NCI-H69 (cell line): ENCODE measurements at regions not wholly inside any gene's neighbourhood (a gene's known extent, or its start where the extent isn't known, plus 50 kb on each side); places are given as distances from the start of the nearest gene placed in this dataset.

Source experiments
- DNase-seq: peaks from one replicate; lab custom pipeline; 2025; lab: John Stamatoyannopoulos, UW

DNA sequence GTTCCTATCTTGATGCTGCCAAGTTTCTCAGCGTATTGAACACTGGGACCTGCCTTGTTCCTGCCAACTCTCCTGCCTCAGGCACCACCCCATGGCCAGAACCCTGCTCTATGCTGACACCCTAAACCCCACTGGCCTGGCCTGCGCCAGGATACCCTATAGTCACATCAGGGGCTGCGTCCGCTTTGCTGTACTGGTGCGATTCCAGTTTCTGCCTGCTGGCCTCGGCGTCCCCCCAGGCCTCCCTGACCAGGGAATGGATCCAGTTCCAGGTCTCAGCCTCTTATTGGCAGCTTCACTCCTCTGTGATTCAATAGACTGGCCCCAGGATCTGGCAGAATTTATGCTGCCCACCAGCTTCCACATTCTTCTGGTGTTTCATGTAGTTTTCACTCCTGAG, 55.0 kb downstream of the GPR6 start:
- DNase-seq, result no peak

DNA sequence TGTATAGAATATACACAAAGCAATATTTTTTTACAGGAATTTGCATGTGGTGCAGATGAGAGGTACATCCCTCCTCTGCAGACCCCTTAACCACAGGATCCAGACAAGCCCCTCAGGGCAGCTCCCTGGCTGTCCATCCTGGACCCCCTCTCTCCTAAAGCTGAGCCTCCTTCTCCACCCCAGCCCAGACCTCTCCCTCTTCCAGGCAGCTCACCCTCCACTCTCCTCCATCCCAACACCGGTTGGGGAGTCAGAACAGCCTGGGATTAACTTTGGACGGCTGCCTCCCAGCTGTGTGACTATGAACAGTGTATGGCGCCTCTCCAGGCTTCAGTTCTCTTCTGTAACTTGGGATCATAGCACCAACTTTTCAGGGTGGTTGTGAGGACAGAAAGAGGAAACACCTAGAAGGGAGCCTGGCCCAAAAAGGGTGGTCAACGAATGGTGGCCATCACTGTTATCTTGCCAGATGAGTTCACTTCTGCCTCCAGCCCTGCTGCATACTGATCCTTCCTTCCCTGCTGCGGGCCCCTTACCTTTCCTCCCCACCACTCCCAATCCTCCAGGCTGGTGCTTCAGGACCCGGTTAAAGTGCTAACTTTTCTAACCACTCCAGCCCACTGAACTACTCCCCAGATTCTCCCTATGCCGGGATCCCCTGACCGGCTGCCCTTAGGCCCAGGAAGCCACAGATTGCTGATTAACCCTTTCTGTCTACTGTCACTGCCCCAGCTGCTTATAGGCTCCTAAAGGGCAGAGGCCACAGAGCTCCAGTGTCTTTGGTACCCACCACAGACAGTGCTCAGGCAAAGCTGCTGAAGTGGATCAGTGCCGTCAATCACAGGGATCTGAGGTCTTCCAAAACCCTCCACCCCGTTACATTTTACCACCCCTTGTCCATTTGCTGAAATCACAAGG, 55.9 kb downstream of the GPR6 start:
- DNase-seq, result no peak

DNA sequence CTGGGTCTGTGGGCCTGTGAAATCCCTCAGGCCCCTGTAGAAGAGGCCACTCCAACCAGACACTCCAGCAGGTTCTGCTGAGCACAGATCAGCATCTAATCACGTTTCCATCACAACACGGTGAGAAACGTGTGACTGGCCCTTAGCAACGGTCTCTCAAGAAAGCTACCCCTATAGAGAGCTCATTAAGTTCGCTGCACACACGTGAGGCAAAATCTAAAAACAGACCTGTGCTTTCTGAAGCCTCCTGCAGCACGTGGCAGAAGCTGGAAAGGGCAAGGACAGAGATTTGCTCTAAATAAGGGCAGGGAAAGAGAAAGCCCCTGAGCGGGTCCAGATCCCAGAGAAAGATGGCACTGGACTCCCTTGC, 56.5 kb downstream of the GPR6 start:
- no peak for DNase-seq

DNA sequence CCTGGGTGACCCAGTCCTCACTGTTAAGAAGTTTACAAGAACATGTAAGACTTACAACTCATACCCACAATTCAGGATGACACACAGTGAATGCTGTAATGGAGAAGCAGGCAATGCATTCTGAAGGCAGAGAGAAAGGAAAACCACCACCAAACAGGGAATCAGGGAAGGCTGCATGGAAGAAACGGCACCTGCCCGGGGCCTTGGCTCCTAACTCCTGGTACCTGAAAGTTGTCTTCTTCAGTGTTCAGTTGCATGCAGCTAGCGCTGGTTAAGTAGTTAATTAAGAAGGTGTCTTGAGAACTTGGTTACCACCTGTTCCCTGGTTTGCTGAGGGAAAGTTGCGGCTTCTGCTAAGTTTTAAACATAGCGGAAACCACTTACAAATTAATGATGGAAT, 57.2 kb downstream of the GPR6 start:
- DNase-seq, result no peak

DNA sequence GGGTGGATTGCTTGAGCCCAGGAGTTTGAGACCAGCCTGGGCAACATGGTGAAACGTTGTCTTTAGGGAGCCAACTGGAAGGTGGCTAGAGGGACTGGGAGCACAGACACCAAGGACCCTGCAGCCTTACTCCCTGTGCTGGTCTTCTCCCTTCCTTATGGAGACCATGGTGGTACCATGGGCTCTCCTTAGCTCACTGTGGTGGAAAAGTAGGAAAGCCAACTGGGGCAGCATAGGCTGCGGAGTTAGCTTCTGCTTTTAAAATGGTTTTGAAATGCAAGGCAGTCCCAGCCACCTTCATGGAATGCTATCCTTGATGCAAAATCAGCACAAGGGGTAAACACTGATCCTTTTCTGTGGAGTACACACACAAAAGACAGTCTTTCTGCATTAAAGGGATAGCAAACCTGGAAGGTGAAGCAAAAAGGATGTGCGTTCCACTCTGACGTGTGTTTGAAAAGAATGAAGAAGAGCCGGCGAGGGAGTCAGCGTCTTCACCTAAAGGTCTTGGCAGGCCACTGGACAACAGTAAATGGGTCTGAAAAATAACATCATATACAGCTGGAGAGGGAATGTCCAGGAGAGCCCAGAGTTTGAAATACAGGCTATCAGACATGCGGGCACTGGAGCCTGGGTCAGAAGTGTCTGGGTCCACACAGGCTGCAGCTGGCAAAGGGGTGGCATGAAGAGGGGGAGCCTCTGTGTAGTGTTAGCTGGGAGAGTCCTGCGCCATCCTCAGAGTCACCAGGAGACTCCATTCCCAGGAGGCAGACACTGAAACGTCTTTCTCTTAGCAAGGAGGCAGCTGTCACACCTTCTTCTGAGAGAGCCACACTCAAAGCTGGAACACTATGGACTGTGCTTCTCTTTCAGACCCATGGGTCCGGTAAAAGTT, 58.5 kb downstream of the GPR6 start:
- DNase-seq, result no peak

DNA sequence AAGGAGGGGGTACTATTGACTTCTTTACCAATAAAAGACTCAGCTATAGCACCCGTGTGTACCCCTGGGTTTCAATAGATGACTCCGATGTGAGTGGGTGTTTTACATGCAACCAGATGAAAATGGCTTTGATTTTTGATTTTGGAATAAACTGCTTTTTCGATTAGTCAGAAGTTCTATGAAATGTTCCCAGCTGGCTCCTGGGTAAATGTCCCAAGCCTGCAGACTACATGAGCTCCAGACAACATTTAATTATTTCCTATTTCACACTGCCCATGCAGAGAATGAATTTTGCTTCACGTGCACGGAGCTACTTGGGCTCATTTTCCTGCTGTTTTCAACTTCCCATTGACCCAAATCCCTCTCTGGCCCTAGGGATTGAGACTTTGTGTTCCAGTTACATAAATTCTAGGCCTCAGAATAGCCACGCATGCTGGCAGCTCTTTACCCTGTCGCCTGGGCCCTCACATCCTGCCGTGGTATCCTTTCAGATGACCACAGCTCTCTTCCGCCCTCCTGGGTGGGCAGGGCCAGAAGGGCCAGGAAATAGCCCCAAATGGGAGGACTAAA, 59.7 kb downstream of the GPR6 start:
- no peak for DNase-seq

DNA sequence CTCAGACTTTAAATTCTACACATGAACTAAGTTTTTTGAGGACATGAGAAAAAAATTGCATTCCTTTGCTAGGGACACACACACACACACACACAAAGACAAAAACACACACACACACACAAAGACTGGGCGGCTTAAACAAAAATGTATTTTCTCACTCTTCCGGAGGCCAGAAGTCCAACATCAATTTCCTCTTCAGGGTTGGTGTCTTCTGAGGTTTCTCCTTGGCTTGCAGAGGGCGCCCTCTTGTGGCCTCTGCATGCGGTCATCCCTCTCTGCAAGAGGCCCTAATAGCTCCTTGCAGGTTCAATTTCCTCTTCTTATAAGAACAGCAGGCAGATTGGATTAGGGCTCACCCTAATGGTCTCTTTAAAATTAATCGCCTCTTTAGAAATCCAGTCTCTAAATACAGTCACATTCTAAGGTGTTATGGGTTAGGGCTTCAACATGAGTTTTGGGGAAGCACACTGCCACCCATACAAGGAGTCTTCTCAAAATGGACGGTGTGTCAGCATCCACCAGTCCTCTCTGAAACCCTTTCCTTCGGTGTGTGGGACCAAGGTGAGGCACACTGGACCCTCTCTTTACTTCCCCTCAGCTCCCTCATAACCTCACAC, 61.4 kb downstream of the GPR6 start:
- DNase-seq, result peak; percentile 82

DNA sequence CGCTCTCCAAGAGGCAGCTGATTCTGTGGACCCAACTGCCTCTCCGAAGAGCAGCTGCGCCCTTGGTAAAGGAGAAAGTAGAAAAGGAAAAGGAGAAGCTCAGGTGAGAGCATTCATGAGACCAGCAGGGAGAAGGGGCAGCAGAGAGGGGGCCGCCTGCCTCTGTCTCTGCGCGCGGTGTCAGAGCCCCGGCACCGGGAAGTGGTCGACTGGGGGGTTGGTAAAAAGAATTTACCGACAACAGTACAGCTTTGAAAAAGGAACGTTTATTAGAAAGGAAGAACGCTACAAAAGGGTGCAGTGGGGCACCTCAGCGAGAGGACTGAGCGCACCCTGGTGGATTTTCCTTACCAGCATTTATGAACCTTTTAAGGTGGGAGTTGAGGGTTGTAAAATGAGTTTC, 61.9 kb downstream of the GPR6 start:
- DNase-seq, result peak; percentile 70

DNA sequence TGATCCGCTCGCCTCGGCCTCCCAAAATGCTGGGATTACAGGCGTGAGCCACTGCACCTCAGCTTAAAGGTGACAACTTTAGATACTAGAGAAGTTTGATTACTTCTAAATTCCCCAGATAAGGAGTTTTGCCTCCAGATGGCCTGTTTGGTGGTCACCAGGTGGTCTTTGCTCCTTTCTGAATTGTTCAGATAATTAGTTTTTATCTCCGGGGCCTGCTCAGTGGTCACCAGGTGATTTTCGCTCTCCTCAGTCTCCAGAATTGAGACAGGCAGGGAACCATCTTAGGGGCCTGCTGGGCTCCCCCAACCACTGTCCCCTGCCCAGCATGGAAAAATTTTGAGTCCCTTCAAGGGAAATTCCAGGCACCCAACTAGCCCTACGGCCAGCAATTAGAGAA, 62.6 kb downstream of the GPR6 start:
- no peak for DNase-seq

DNA sequence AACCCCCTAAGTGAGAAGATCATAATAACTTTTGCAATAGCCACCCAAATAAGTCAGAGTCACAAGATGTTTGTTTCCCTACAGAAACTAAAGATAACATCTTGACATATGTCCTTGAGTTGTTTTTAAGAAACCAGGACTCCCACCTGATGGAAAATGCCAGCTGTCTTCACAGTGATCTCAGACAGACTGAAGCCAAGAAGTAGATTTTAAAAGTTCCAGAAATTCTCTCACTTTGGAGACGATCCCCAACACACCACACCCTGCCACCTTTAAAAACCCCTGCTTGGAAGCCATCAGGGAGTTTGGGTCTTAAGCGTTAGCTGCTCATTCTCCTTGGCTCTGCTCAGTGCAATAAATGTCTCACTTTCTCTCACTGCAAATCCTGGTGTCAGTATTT, 63.0 kb downstream of the GPR6 start:
- no peak for DNase-seq

DNA sequence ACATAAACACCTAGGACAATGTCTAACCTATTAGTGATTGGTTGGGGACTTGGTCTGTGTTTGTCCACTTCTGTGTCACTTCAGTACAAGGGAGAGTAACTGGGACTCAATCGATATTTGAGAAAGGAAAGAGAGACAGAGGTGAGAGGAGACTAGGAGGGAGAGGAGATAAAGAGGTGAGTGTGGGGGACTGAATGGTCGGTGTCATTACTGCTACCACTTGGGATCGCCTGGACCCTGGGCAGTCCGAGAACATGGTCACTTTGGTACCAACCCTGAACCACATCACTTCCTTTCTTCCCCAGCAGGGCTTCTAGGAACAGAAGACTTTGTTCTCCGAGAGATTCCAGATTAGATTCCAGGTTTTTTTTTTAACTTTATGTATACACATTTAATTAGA, 63.7 kb downstream of the GPR6 start:
- no peak for DNase-seq

DNA sequence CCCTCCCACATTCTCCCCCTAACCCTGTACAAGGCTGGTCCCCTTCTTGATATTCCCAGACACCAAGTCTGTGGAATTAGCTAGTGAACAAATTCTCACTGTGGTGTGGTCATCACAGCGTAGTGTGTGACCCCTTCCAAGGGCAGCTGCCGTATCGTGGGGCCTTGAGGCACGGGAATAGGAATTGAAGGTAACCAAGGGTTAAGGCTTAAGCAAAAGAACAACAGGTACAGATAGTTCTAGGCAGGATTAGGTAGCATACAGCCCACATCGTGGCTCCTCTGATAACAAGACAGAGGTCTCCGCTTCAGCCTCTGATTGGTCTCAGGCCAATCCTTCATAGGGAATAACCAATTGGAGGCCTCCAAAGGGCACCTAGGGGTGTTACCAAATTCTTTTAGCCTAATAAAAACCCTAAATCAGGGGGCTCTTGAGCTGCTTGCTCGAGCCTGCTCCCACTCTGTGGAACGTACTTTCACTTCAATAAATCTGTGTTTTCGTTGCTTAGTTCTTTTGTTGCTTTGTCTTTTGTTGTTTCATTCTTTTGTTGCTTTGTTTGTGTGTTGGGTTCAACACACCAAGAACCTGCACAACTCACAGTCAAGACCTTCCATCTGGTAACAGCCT, 64.7 kb downstream of the GPR6 start:
- no peak for DNase-seq

DNA sequence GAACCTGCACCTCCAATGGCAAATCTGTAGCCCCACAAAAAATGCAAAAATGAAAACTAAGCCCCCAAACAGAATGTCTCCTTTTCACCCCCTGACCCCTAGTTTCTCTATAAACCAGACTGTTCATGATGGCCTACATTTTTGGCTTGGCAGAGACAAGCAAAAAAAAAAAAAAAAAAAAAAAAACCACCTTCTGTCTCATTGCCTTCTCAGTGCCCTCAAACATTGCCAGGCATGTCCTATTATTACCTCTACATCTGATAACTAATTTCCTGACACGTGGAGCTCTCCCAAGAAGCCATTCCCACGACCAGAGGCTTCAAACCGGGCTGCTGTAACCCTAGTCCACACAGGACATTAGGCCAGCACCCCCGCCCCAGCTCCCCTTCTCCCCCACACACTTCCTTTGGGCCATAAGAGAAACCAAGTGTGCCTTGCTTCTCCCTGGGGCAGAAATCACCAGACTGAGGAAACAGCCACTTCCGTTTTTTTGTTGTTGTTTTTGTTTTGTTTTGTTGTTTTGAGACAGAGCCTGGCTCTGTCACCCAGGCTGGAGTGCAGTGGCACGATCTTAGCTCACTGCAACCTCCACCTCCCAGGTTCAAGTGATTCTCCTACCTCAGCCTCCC, 65.4 kb downstream of the GPR6 start:
- DNase-seq, result no peak

DNA sequence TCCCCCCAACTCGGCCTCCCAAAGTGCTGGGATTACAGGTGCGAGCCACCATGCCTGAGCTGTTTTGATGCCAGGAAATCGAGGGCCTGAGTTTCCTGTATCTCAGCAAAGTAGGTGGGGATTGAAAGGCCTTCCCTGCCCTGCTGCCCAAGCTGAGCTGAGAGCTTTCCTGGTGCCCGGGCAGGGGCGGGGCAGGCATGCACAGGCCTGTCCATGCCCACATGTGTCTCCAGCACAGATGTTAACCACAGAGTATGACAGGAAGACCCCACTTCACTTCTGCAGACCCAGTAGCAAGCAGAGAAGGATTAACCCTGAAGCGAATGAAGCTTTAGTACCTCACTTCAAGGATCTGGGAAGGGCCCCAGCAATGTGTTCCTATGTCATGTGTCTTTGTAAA, 66.0 kb downstream of the GPR6 start:
- peak; percentile 46 for DNase-seq

DNA sequence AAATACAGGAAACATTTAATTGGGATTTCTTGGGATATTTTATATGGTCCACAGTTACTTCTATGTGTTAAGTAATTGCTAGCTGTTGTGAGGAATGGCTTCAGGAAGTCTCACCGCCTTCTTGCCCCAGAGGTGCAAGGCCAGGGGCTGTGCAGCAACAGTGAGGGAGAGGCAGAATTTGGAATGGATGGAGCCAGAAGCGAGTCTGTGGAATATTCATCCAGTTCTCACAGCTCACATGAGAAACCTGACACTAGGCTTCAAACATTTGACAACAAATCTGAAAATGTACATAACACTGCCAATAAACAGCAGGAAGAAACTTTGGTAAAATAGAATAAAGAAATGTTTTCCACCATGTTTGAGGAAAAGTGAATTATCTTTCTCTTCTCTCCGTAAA, 66.5 kb downstream of the GPR6 start:
- no peak for DNase-seq

DNA sequence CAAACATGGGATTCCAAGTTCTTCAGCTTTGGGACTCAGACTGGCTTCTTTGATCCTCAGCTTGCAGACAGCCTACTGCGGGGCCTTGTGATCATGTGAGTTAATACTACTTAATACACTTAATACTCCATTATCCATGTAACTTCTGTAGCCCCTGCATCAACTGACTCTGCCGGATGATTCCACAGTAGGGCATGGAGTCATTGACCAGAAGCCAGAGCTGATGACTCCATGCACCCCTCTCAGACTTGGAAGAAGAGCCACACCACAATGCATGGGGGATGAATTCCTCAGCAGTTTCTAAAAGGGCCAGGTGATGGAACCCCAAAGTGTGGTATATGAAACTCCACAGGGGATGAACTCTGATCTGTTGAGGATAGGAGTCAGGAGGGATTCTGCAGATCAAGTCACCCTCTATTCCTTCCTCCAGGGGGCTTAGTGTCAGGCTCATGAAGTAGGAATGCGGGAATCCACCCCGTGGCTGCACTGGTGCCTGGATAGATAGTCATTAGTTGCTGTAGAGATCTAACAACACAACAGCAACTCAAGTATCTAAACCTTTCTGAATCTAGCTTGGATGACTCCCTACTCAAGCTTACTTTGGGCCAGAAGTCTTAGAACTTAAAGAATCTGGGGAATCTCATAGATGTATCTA, 70.2 kb downstream of the GPR6 start:
- no peak for DNase-seq

DNA sequence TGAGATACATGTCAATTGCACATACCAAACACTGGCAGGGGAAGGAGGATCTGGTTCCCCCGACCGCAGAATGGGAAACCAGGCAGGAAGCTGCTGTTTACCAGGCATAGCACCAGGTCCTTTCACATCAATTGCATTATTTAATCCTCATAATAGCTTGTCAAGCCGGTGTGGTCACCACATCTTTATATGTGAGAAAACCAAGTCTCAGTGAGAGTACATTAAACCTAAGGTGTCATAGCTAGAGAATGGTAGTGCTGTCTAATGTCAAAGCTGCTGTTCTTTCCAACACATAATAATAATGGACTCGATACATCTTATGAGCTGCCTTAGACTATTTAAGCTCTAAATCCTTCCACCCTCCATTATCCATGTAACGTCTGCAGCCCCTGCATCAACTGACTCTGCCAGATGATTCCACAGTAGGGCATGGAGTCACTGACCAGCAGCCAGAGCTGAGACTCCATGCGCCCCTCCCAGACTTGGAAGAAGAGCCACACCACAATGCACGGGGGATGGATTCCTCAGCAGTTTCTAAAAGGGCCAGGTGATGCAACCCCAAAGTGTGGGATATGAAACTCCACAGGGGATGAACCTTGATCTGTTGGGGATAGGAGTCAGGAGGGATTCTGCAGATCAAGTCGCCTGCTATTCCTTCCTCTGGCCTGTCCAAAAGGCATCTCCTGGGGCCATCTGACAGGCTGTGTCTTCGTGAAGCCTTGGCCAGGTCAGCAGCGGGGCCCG, 71.8 kb downstream of the GPR6 start:
- DNase-seq, result no peak
